ENCODE measurements at regions not wholly inside any gene's neighbourhood (a gene's known extent, or its start where the extent isn't known, plus 50 kb on each side); places are given as distances from the start of the nearest gene placed in this dataset.
"Not testable (repeated sequence)": the region's sequence is repeated elsewhere in the genome, so short reads cannot be mapped to it uniquely, and the experiment has no call there.

- no peak for DNase-seq
Observed at GRCh38 chr2:38145236-38145635, 69.3 kb upstream of the CYP1B1 start.

DNA sequence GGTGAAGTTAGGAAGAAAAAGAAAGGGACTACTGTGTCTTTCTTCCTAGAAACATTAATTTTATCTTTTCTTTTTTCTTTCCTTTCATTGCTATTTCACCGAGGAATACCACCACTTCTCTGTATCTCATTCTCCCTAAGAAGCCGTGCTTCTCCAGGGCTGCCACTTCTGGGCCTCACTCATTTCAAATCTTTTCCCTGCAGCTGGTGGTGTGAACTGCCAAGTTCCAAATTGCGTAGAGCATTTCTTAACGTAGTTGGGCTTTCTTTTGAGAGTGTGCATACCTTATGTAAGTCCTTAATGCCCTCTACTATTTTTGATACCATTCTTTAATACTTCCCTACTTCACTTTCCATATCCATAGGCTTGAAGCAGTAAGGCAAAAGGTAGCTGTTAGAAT is 66.7 kb upstream of the CYP1B1 start:
- DNase-seq = no peak

DNA sequence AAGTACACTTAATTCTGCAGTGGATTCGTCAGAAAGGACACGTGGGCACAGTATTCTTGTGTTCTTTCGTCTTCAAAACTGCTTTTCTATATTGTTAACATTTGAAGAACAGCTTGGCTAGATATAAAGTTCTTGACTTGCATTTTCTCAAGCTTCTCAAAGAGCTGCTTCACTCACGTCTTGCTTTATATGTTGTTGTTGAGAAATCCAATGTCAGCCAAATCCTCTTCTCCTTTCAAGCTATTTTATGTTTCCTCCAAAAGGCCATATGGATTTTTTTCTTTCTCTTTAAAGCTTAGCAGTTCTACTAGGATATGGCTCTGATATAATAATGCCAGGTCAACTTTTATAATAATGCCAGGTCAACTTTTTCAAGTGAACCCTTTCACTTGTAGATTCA is 65.5 kb upstream of the CYP1B1 start:
- DNase-seq = no peak

- DNase-seq = no peak
Observed at GRCh38 chr2:38138996-38139395, 63.0 kb upstream of the CYP1B1 start.

DNA sequence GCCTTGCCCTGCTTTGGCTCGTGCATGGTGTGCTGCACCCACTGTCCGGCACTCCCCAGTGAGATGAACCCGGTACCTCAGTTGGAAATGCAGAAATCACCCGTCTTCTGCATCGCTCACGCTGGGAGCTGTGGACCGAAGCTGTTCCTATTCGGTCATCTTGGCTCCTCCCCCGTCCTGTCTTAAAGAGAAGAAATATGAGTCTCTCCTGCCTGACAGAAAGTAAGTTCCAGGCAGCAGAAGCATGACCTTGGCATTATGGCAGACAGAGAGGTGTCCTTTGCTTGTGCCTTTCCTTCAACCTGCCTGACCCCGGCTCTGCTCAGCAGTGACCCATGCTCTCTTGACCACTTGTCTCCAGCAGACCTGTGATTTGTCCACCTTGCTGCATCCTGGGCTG is 62.5 kb upstream of the CYP1B1 start:
- DNase-seq = no peak

DNA sequence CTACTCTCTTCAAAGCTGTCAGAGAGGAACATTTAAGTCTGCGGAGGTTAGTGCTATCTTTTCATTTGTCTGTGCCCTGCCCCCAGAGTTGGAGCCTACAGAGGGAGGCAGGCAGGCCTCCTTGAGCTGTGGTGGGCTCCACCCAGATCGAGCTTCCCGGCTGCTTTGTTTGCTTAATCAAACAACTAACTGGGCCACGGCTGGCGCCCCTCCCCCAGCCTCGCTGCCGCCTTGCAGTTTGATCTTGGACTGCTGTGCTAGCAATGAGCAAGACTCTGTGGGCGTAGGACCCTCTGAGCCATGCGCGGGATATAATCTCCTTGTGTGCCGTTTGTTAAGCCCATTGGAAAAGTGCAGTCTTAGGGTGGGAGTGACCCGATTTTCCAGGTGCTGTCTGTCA is 62.0 kb upstream of the CYP1B1 start:
- DNase-seq = not testable (repeated sequence)

DNA sequence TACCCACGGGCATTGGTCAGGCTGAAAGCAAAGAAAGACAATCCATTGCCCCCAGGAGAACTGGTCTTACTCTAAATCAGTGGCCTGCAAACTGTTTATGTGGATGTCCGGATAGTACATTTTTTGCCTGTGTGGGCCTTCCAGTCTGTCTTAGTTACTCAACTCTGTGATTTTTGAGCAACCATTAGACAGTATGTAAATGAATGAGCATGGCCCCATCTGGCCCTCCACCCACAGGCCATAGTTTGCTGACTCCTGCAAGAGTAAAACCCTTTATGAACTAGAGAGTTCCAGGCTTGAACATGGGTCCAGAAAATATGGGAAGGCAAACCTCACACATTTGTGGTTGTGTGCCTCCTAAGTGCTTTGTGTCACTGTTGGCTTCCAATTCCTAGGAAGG is 55.7 kb upstream of the CYP1B1 start:
- DNase-seq = no peak

- no peak for DNase-seq
Observed at GRCh38 chr2:38130876-38131275, 54.9 kb upstream of the CYP1B1 start.

DNA sequence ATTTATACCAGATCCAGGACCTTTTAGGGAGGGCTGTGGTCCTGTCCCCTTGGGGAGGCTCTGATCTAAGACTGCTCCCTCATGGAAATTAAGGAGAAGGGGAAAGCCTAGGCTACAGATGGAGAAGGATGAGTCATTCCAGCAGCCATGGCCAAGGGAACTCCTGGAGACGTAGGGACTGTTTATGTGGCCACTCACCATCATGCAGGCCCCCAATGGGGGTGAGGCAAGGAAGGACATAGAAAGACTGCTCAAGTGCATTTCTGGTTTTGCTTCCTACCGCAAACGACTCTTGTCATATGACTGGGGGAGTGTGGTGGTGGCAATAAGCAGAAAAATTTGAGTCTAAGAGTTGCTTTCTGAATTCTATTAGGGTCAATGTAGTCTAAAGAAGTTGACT is 54.0 kb upstream of the CYP1B1 start:
- peak in 1 of 5 experiments; percentile 28 for DNase-seq

DNA sequence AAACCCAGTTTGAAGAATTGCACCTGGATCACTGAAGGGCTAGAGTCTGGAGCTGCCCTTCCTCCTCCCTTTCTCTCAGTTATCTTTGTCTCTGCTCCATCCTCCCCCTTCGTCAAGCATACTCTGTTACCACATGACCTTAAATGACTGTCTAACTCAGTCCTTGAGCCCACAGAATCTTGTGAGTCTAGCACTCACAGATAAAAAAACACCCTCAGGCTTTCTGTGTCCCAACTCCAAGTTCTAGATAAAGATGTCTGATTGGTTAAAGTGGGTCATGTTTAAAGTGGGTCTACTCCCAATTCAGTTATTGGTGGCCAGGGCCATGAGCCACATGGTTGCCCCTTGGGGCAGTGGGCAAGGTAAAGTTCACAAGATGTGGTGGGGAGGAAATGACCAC is 53.5 kb upstream of the CYP1B1 start:
- no peak for DNase-seq

- no peak for DNase-seq
Observed at GRCh38 chr2:38128653-38129052, 52.7 kb upstream of the CYP1B1 start.

DNA sequence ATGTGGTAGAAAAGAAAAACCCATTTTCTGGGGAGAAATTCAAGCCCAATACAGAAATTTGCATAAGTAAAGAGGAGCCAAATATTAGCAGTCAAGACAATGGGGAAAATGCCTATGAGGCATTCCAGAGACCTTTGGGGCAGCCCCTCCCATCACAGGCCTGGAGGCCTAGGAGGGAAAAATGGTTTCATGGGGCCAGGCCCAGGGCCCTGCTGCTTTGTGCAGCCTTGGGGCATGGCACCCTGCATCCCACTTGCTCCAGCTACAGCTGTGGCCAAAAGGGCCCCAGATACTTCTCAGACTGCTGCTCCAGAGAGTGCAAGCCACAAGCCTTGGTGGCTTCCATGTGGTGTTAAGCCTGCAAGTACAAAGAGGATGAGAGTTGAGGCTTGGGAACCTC is 51.3 kb upstream of the CYP1B1 start:
- DNase-seq = no peak

DNA sequence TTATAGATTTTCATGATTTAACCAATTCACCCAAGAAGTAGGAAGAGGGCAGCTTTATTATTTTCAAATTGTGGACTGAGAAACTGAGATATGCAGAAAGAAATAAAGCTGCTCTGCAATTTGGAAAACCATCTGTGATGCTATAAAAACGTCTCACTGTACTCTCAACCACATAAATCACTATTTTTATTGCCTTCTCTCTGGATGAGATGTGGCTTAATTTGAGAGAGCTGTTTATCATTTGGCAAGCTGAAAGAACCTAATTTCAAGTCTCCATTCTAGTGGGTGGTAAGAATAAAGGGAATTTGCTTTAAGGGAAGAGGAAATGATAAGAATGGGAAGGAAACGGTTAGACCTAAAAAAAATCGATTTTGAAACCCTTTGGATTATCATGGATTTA is 49.9 kb upstream of the CYP1B1 start:
- no peak for DNase-seq
